Lung (tissue), 11 donors: ENCODE measurements at regions not wholly inside any gene's neighbourhood (a gene's known extent, or its start where the extent isn't known, plus 50 kb on each side); places are given as distances from the start of the nearest gene placed in this dataset.
"Not testable (repeated sequence)": the region's sequence is repeated elsewhere in the genome, so short reads cannot be mapped to it uniquely, and the experiment has no call there.

ENCODE experiments used
- ATAC-seq: fragments of 200-7000 bp; cut with Tn5 transposase; one replicate; pipeline ENCODE4 v1.9.1; 2020; ENCODE audit warnings: moderate number of reproducible peaks; ENCODE audit not compliant: insufficient read depth, low FRiP score
- DNase-seq, 3 donors: peaks; one replicate each; pipeline ENCODE4 v3.0.0-alpha.2; 2013 to 2017
- H3K27ac ChIP-seq, 2 donors: one replicate each; pipeline ENCODE4 v1.5.1; 2013; ENCODE audit warnings: mild to moderate bottlenecking in 2 of 2, moderate library complexity in 2 of 2, control low read depth in 1 of 2, inconsistent platforms in 1 of 2, low read depth in 1 of 2, low read length in 1 of 2
- H3K27me3 ChIP-seq, 3 donors: one replicate each; pipeline ENCODE4 v1.5.1; 2013; ENCODE audit warnings: low read length in 2 of 3; ENCODE audit not compliant: control insufficient read depth in 3 of 3, insufficient read depth in 3 of 3
- H3K36me3 ChIP-seq, 4 donors: one replicate each; pipeline ENCODE4 v1.5.1; 2013; ENCODE audit warnings: low read length in 4 of 4, mild to moderate bottlenecking in 1 of 4, moderate library complexity in 1 of 4; ENCODE audit not compliant: control insufficient read depth in 4 of 4, insufficient read depth in 4 of 4
- H3K4me1 ChIP-seq, 5 donors: one replicate each; pipeline ENCODE4 v1.5.1; 2013; ENCODE audit warnings: low read length in 5 of 5, mild to moderate bottlenecking in 2 of 5, moderate library complexity in 1 of 5; ENCODE audit not compliant: control insufficient read depth in 5 of 5, insufficient read depth in 5 of 5
- H3K4me3 ChIP-seq: one replicate; pipeline ENCODE4 v1.5.1; 2013; ENCODE audit warnings: mild to moderate bottlenecking, control low read depth, moderate library complexity
- H3K9ac ChIP-seq, 2 donors: one replicate each; pipeline ENCODE4 v1.5.1; 2013; ENCODE audit warnings: low read length in 2 of 2, control low read depth in 1 of 2; ENCODE audit not compliant: insufficient read depth in 1 of 2
- H3K9me3 ChIP-seq, 4 donors: one replicate each; pipeline ENCODE4 v1.5.1; 2013; ENCODE audit warnings: low read length in 3 of 4, mild to moderate bottlenecking in 1 of 4, moderate library complexity in 1 of 4; ENCODE audit not compliant: control insufficient read depth in 4 of 4, insufficient read depth in 3 of 4
- CTCF ChIP-seq: IDR thresholded peaks from 2 replicates; pipeline ENCODE4 v1.5.1; 2012; ENCODE audit warnings: mild to moderate bottlenecking; ENCODE audit errors: control extremely low read depth, extremely low read depth
- WGBS, 2 donors: extraction: QIAGEN DNeasy Blood & Tissue Kit; methylation state at CpG; one replicate each; pipeline ENCODE4 v1.1.7; 2013; 5-methylcytosine and 5-hydroxymethylcytosine counted together
- donor health status: control.
- donor health status: control.
- donor health status: Bipolar disorder and iron deficiency.
- donor health status: healthy.
- donor health status: DM: yes; HTN: yes; CAD: no.

- H3K4me3 ChIP-seq, result no peak overlapping the region
- H3K4me1 ChIP-seq, result no peaks in the 10 kb centered on the region
- ATAC-seq (no peak), DNase-seq (no peak)
- TF ChIP-seq CTCF, result no peak
- no peak overlapping the region for H3K9ac ChIP-seq
- H3K36me3 ChIP-seq, result no peaks in the 10 kb centered on the region
- H3K27me3 ChIP-seq, result no peaks in the 10 kb centered on the region
- no peak overlapping the region for H3K27ac ChIP-seq
- 90 to 97% methylated on average over 4 of the region's 4 CpGs for WGBS, 2 donors
- H3K9me3 ChIP-seq, result no peaks in the 10 kb centered on the region
Observed at GRCh38 chr15:44836094-44836493, 99.8 kb downstream of the TRIM69 start.

- ATAC-seq, DNase-seq, H3K9ac ChIP-seq, H3K36me3 ChIP-seq, H3K9me3 ChIP-seq, H3K27me3 ChIP-seq, H3K4me3 ChIP-seq, H3K4me1 ChIP-seq, H3K27ac ChIP-seq: not testable (repeated sequence)
- WGBS, 2 donors, result 32 to 40% methylated on average over 3 of the region's 3 CpGs
Observed at GRCh38 chr15:44838929-44839328, 102.6 kb downstream of the TRIM69 start.

GRCh38 chr15:44841762-44842161 lies 105.4 kb downstream of the TRIM69 start:
- not testable (repeated sequence) for H3K9me3 ChIP-seq, H3K27ac ChIP-seq, ATAC-seq, DNase-seq, H3K9ac ChIP-seq, H3K36me3 ChIP-seq, H3K4me1 ChIP-seq, H3K27me3 ChIP-seq, H3K4me3 ChIP-seq
- 86 to 89% methylated on average over 4 of the region's 4 CpGs for WGBS, 2 donors

GRCh38 chr15:44842883-44843282 lies 106.6 kb downstream of the TRIM69 start:
- not testable (repeated sequence) for ATAC-seq, H3K36me3 ChIP-seq, H3K4me3 ChIP-seq, H3K27me3 ChIP-seq, H3K4me1 ChIP-seq, H3K27ac ChIP-seq, H3K9me3 ChIP-seq, H3K9ac ChIP-seq, DNase-seq
- 80 to 87% methylated on average over 6 of the region's 6 CpGs for WGBS, 2 donors

GRCh38 chr15:44844936-44845335 lies 108.6 kb downstream of the TRIM69 start:
- H3K4me1 ChIP-seq, H3K36me3 ChIP-seq, H3K27me3 ChIP-seq, DNase-seq, H3K4me3 ChIP-seq, H3K9me3 ChIP-seq, ATAC-seq, H3K9ac ChIP-seq, H3K27ac ChIP-seq: not testable (repeated sequence)
- 87 to 92% methylated on average over 2 of the region's 2 CpGs for WGBS, 2 donors

- H3K4me1 ChIP-seq, ATAC-seq, H3K9me3 ChIP-seq, H3K27ac ChIP-seq, H3K9ac ChIP-seq, H3K4me3 ChIP-seq, H3K27me3 ChIP-seq, H3K36me3 ChIP-seq, DNase-seq: not testable (repeated sequence)
- 95 to 100% methylated on average over 1 of the region's 1 CpG for WGBS, 2 donors
Observed at GRCh38 chr15:44846156-44846555, 109.8 kb downstream of the TRIM69 start.

GRCh38 chr15:44847555-44847954 lies 108.9 kb upstream of the TERB2 start:
- H3K27ac ChIP-seq, H3K9me3 ChIP-seq, H3K4me1 ChIP-seq, H3K36me3 ChIP-seq, H3K4me3 ChIP-seq, ATAC-seq, H3K27me3 ChIP-seq, DNase-seq, H3K9ac ChIP-seq: not testable (repeated sequence)
- WGBS, 2 donors, result 90 to 92% methylated on average over 2 of the region's 2 CpGs

GRCh38 chr15:44848859-44849258 lies 107.6 kb upstream of the TERB2 start:
- not testable (repeated sequence) for H3K27me3 ChIP-seq, H3K4me1 ChIP-seq, H3K9ac ChIP-seq, H3K27ac ChIP-seq, DNase-seq, H3K36me3 ChIP-seq, H3K4me3 ChIP-seq, ATAC-seq, H3K9me3 ChIP-seq
- 81 to 88% methylated on average over 5 of the region's 5 CpGs for WGBS, 2 donors
